CD4-positive, CD25-positive, alpha-beta regulatory T cell (primary cell): ENCODE measurements at regions not wholly inside any gene's neighbourhood (a gene's known extent, or its start where the extent isn't known, plus 50 kb on each side); places are given as distances from the start of the nearest gene placed in this dataset.
"Not testable (repeated sequence)": the region's sequence is repeated elsewhere in the genome, so short reads cannot be mapped to it uniquely, and the experiment has no call there.

Source experiments
- ATAC-seq, 2 donors: fragments of 150-1000 bp; cut with Tn5 transposase; one replicate each; pipeline ENCODE4 v1.10.0; 2021; ENCODE audit warnings: low read depth in 2 of 2, moderate number of reproducible peaks in 2 of 2, moderate library complexity in 1 of 2
- DNase-seq, 3 donors: peaks; one replicate each; pipeline versions ENCODE4 v3.0.0 to v3.0.0-alpha.2; 2012 to 2022; ENCODE audit warnings: mixed read lengths in 1 of 3
- H3K27ac ChIP-seq: one replicate; pipeline ENCODE4 v1.7.0; 2013; ENCODE audit warnings: mild to moderate bottlenecking, low read length; ENCODE audit not compliant: insufficient read depth, poor library complexity, severe bottlenecking
- H3K27me3 ChIP-seq: one replicate; pipeline ENCODE4 v1.7.0; 2013; ENCODE audit warnings: low read length; ENCODE audit not compliant: control insufficient read depth, insufficient read depth
- H3K36me3 ChIP-seq: one replicate; pipeline ENCODE4 v1.7.0; 2013; ENCODE audit warnings: mild to moderate bottlenecking, low read length, moderate library complexity; ENCODE audit not compliant: control insufficient read depth, insufficient read depth
- H3K4me1 ChIP-seq: 2 replicates; pipeline ENCODE4 v1.7.0; 2013; ENCODE audit warnings: mild to moderate bottlenecking, low read length; ENCODE audit not compliant: insufficient read depth, control insufficient read depth, poor library complexity, severe bottlenecking
- H3K4me3 ChIP-seq: one replicate; pipeline ENCODE4 v1.7.0; 2013; ENCODE audit warnings: low read depth, mild to moderate bottlenecking, low read length, moderate library complexity
- H3K9me3 ChIP-seq, 2 experiments: 1 replicate in 1 of 2; 2 replicates in 1 of 2; pipeline ENCODE4 v1.7.0; 2013; ENCODE audit warnings: low read length in 2 of 2, mild to moderate bottlenecking in 1 of 2, moderate library complexity in 1 of 2; ENCODE audit not compliant: control insufficient read depth in 2 of 2
- H3K27ac Mint-ChIP-seq, 3 donors: one replicate each; pipeline ENCODE4 v1.8.0; 2020 to 2022; ENCODE audit warnings: mild to moderate bottlenecking in 3 of 3, mixed read lengths in 3 of 3, moderate library complexity in 2 of 3
- H3K27me3 Mint-ChIP-seq: one replicate; pipeline ENCODE4 v1.8.0; 2022; ENCODE audit warnings: mild to moderate bottlenecking, mixed read lengths
- H3K36me3 Mint-ChIP-seq: one replicate; pipeline ENCODE4 v1.8.0; 2020; ENCODE audit warnings: mixed read lengths
- H3K4me1 Mint-ChIP-seq, 4 donors: one replicate each; pipeline ENCODE4 v1.8.0; 2020 to 2022; ENCODE audit warnings: mixed read lengths in 4 of 4, mild to moderate bottlenecking in 1 of 4
- H3K4me3 Mint-ChIP-seq, 4 donors: one replicate each; pipeline ENCODE4 v1.8.0; 2020 to 2022; ENCODE audit warnings: mild to moderate bottlenecking in 4 of 4, mixed read lengths in 4 of 4, moderate library complexity in 3 of 4
- H3K9me3 Mint-ChIP-seq, 7 donors: one replicate each; pipeline ENCODE4 v1.8.0; 2020 to 2022; ENCODE audit warnings: mixed read lengths in 7 of 7, mild to moderate bottlenecking in 3 of 7, moderate library complexity in 2 of 7

DNA sequence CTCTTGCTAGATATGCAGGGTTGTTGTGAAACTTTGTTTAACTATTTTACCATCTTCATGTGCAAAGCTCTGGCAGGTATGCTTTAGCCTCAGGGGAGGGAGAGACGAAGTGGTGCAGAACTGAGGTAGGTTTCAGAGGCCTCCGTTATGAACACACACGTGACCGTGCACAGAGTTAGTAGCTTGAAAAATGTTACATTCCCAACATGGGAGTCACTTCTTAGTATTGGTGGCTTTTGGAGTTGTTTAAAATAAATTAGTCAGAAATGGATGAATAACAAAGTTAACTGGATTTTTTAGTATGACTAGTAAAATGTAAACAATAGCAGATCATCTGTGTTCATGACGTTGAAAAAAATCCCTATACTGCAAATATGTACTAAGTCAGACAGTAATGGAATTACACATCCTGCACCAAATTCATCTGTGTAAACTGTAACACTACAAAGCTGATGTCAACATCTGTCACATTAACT, 279.6 kb downstream of the KLF13 start:
- Histone ChIP-seq H3K4me1 (no peaks in the 10 kb centered on the region), H3K9me3 (no peaks in the 10 kb centered on the region), H3K4me3 (no peak overlapping the region), H3K27me3 (no peaks in the 10 kb centered on the region), H3K36me3 (no peaks in the 10 kb centered on the region), H3K27ac (no peak overlapping the region)
- Mint-ChIP-seq H3K9me3 (peaks cover 0 to 9% (median 1%) of the 10 kb centered on the region in 7 donors), H3K4me1 (no peaks in the 10 kb centered on the region), H3K27ac (no peak overlapping the region), H3K27me3 (peaks cover 4% of the 10 kb centered on the region), H3K36me3 (no peaks in the 10 kb centered on the region), H3K4me3 (no peak overlapping the region)
- ATAC-seq (no peak), DNase-seq (no peak)

- no peak for ATAC-seq
- Mint-ChIP-seq H3K4me1 (no peaks in the 10 kb centered on the region), H3K4me3 (no peak overlapping the region), H3K27me3 (peaks cover 12% of the 10 kb centered on the region), H3K36me3 (no peaks in the 10 kb centered on the region), H3K9me3 (peaks cover 0 to 9% (median 0%) of the 10 kb centered on the region in 7 donors), H3K27ac (no peak overlapping the region)
- Histone ChIP-seq H3K4me3 (no peak overlapping the region), H3K36me3 (no peaks in the 10 kb centered on the region), H3K4me1 (no peaks in the 10 kb centered on the region), H3K9me3 (no peaks in the 10 kb centered on the region), H3K27me3 (no peaks in the 10 kb centered on the region), H3K27ac (no peak overlapping the region)
- no peak for DNase-seq
Observed at GRCh38 chr15:31606931-31607497, 280.4 kb downstream of the KLF13 start.

DNA sequence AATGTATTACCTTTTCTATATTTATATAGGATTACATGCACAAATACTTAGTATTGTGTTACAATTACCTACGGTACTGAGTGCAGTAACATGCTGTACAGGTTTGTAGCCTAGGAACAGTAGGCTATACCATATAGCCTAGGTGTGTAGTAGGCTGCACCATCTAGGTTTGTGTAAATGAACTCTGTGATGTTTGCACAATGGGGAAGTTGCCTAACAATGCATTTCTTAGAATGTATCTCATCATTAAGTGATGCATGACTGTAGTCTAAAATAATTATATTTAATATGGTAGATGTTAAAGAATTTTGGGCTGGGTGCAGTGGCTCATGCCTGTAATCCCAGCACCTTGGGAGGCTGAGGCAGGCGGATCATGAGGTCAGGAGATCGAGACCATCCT, 281.0 kb downstream of the KLF13 start:
- DNase-seq = no peak
- Histone ChIP-seq H3K36me3 (no peaks in the 10 kb centered on the region), H3K4me3 (no peak overlapping the region), H3K4me1 (no peaks in the 10 kb centered on the region), H3K9me3 (no peaks in the 10 kb centered on the region), H3K27me3 (no peaks in the 10 kb centered on the region), H3K27ac (no peak overlapping the region)
- no peak for ATAC-seq
- no peaks in the 10 kb centered on the region for H3K36me3 Mint-ChIP-seq
- H3K4me3 Mint-ChIP-seq = no peak overlapping the region
- peaks cover 9% of the 10 kb centered on the region for H3K27me3 Mint-ChIP-seq
- no peak overlapping the region for H3K27ac Mint-ChIP-seq
- H3K4me1 Mint-ChIP-seq = no peaks in the 10 kb centered on the region
- peaks cover 0 to 9% (median under 1%) of the 10 kb centered on the region in 7 donors for H3K9me3 Mint-ChIP-seq

- H3K4me1 Mint-ChIP-seq = no peaks in the 10 kb centered on the region
- no peak overlapping the region for H3K27ac Mint-ChIP-seq
- H3K27me3 ChIP-seq = no peaks in the 10 kb centered on the region
- no peak overlapping the region for H3K4me3 ChIP-seq
- H3K27ac ChIP-seq = no peak overlapping the region
- H3K36me3 ChIP-seq = no peaks in the 10 kb centered on the region
- no peaks in the 10 kb centered on the region for H3K9me3 ChIP-seq
- no peaks in the 10 kb centered on the region for H3K4me1 ChIP-seq
- no peaks in the 10 kb centered on the region for H3K36me3 Mint-ChIP-seq
- ATAC-seq = no peak
- no peak for DNase-seq
- H3K9me3 Mint-ChIP-seq = peaks cover 0 to 2% (median 0%) of the 10 kb centered on the region in 7 donors
- H3K27me3 Mint-ChIP-seq = peaks cover 8% of the 10 kb centered on the region
- no peak overlapping the region for H3K4me3 Mint-ChIP-seq
Observed at GRCh38 chr15:31609258-31609681, 282.6 kb downstream of the KLF13 start.

DNA sequence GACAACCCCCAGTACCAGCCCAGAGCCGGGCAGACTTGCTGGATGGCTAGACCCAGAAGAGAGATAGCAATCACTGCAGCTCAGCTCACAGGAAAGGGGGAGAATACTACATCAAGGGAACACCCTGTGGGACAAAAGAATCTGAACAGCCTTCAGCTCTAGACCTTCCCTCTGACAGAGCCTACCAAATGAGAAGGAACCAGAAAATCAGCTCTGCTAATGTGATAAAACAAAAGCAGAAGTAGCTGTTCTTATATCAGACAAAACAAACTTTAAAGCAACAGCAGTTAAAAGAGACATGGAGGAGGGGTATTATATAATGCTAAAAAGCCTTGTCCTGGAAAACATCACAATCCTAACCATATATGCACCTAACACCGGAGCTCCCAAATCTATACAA, 283.3 kb downstream of the KLF13 start:
- Histone ChIP-seq H3K4me3 (no peak overlapping the region), H3K9me3 (no peaks in the 10 kb centered on the region), H3K36me3 (no peaks in the 10 kb centered on the region), H3K4me1 (no peaks in the 10 kb centered on the region), H3K27me3 (no peaks in the 10 kb centered on the region), H3K27ac (no peak overlapping the region)
- ATAC-seq = no peak
- Mint-ChIP-seq H3K4me3 (no peak overlapping the region), H3K9me3 (peaks cover 0 to 2% (median 0%) of the 10 kb centered on the region in 7 donors), H3K27ac (no peak overlapping the region), H3K27me3 (peaks cover 8% of the 10 kb centered on the region), H3K36me3 (no peaks in the 10 kb centered on the region), H3K4me1 (no peaks in the 10 kb centered on the region)
- DNase-seq = no peak

GRCh38 chr15:31615643-31616415, 289.2 kb downstream of the KLF13 start:
- H3K4me1 Mint-ChIP-seq = no peaks in the 10 kb centered on the region
- peaks cover 0 to 5% (median 1%) of the 10 kb centered on the region in 7 donors for H3K9me3 Mint-ChIP-seq
- ATAC-seq (no peak), DNase-seq (no peak)
- no peaks in the 10 kb centered on the region for H3K27me3 ChIP-seq
- no peak overlapping the region for H3K27ac Mint-ChIP-seq
- H3K4me3 ChIP-seq = no peak overlapping the region
- no peaks in the 10 kb centered on the region for H3K4me1 ChIP-seq
- peaks cover 8% of the 10 kb centered on the region for H3K27me3 Mint-ChIP-seq
- no peaks in the 10 kb centered on the region for H3K36me3 ChIP-seq
- no peaks in the 10 kb centered on the region for H3K9me3 ChIP-seq
- no peaks in the 10 kb centered on the region for H3K36me3 Mint-ChIP-seq
- H3K4me3 Mint-ChIP-seq = no peak overlapping the region
- H3K27ac ChIP-seq = no peak overlapping the region

GRCh38 chr15:31623297-31623696, 296.7 kb downstream of the KLF13 start:
- not testable (repeated sequence) for DNase-seq, H3K27ac ChIP-seq, H3K27me3 ChIP-seq, H3K9me3 ChIP-seq, H3K4me1 Mint-ChIP-seq, ATAC-seq, H3K4me3 ChIP-seq, H3K36me3 ChIP-seq, H3K27ac Mint-ChIP-seq, H3K36me3 Mint-ChIP-seq, H3K4me3 Mint-ChIP-seq, H3K4me1 ChIP-seq, H3K9me3 Mint-ChIP-seq, H3K27me3 Mint-ChIP-seq

DNA sequence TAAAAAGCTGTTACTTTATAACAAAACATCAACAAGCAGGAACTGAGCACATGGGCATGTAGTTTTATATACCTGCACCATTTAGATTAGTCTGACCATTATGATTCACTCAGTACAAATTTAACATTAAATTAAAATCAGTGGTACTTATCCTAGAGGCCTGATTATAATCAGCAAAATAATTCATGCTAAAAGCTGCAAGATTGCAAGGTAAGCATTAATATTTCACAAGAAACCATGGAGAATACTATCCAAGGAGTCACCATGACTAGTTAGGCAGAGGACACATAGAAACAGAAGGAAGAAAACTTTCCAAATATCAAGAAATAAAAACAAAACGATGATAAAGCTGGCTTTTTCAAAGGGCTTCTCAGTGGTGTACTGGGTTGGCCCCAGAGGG, 297.5 kb downstream of the KLF13 start:
- not testable (repeated sequence) for H3K9me3 Mint-ChIP-seq, H3K27ac Mint-ChIP-seq, H3K36me3 ChIP-seq, H3K4me1 ChIP-seq, H3K36me3 Mint-ChIP-seq, DNase-seq, H3K27ac ChIP-seq, H3K4me1 Mint-ChIP-seq, H3K4me3 ChIP-seq, H3K27me3 ChIP-seq, H3K27me3 Mint-ChIP-seq, ATAC-seq, H3K9me3 ChIP-seq, H3K4me3 Mint-ChIP-seq
